ENCODE measurements at regions not wholly inside any gene's neighbourhood (a gene's known extent, or its start where the extent isn't known, plus 50 kb on each side); places are given as distances from the start of the nearest gene placed in this dataset.

DNA sequence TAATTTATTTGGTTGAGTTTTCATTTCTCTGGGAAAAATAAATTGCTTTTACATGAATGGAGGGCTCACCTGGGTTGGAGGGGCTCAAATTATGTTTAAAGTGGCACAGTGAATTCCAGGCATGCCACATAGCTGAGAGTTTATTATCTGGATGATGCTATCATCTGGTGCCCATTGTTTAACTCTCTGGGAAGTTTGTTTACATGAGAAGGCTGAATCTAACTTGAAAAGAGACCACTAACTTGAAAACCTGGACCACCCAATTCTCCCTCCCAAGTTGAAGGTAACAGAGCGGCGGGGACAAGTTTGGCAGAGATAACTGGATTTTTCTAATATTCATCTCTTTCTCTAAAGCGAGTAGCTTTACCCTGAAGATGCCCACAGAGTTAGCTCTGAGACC, 321.5 kb upstream of the GHITM start:
- Histone ChIP-seq H3K27me3 (ENCODE audit: control insufficient read depth in 2 of 2, insufficient read depth in 2 of 2, low read length in 2 of 2) (no peaks in the 10 kb centered on the region), H3K27ac (ENCODE audit: insufficient read depth, low read depth, low read length) (no peak overlapping the region), H3K9me1 (replicated peaks; ENCODE audit: control insufficient read depth, extremely low read depth, insufficient read depth, low read length) (no peaks in the 10 kb centered on the region), H3K9me3 (replicated peaks; ENCODE audit: control insufficient read depth, insufficient read depth, low read length) (no peaks in the 10 kb centered on the region), H3K9ac (replicated peaks; ENCODE audit: extremely low read depth, insufficient read depth, low read length) (no peak overlapping the region), H3K4me1 (ENCODE audit: control insufficient read depth, extremely low read depth, insufficient read depth, low read length) (no peaks in the 10 kb centered on the region), H3K4me3 (replicated peaks in 1 of 3; ENCODE audit: insufficient read depth in 1 of 3, low read depth in 1 of 3, low read length in 3 of 3) (no peak overlapping the region), H3K4me2 (ENCODE audit: insufficient read depth, low read length) (no peak overlapping the region), H3K79me2 (ENCODE audit: control insufficient read depth, insufficient read depth, low read length) (no peaks in the 10 kb centered on the region), H2AFZ (ENCODE audit: low read depth, low read length) (no peak overlapping the region), H3K36me3 (ENCODE audit: control insufficient read depth in 2 of 2, extremely low read depth in 1 of 2, insufficient read depth in 2 of 2, low read length in 2 of 2) (no peaks in the 10 kb centered on the region), H4K20me1 (replicated peaks; ENCODE audit: control insufficient read depth, extremely low read depth, insufficient read depth, low read length) (no peaks in the 10 kb centered on the region)
- intact Hi-C loops (cut with micrococcal nuclease) (no loop called here), dilution Hi-C loops (cut with MboI; ENCODE audit: extremely low pct_ligation_motif_present, low sequenced_read_pairs) (no loop called here)
- DNase-seq (ENCODE audit: low read depth, low spot score) (no peak), FAIRE-seq (no peak)
- ChIA-PET CTCF (interaction anchor here (1.8 kb wide), 1 partner anchor 54 kb away, joined by 6 read pairs; no protein-coding TSS in a partner anchor), POLR2A (no interaction called here)
- no TSS peak for BruUV-seq (replicated peaks)
- no peak for TF ChIP-seq JUN (IDR thresholded peaks at IDR 0.05; ENCODE audit: borderline replicate concordance, insufficient read depth, insufficient read length, low read depth)
- no peak for TF ChIP-seq GATA2 (IDR thresholded peaks at IDR 0.05; ENCODE audit: insufficient read depth, insufficient read length, low read depth, low read length)
- TF ChIP-seq MYC (IDR thresholded peaks at IDR 0.05; ENCODE audit: low read depth, low read length): no peak
- TF ChIP-seq, protein P1, sequence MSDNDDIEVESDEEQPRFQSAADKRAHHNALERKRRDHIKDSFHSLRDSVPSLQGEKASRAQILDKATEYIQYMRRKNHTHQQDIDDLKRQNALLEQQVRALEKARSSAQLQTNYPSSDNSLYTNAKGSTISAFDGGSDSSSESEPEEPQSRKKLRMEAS (IDR thresholded peaks at IDR 0.05; ENCODE audit: insufficient read depth, insufficient read length): no peak
- no peak for TF ChIP-seq EZH2 (IDR thresholded peaks at IDR 0.05; ENCODE audit: borderline replicate concordance, low read depth, low read length, severe bottlenecking)
- no peak for TF ChIP-seq FOS (IDR thresholded peaks at IDR 0.05; ENCODE audit: borderline replicate concordance, insufficient read depth, low read length)
- no peak for TF ChIP-seq CTCF (IDR thresholded peaks at IDR 0.05; ENCODE audit: extremely low read depth in 1 of 2, insufficient read depth in 1 of 2, low read depth in 1 of 2, low read length in 2 of 2)
- TF ChIP-seq POLR2A (IDR thresholded peaks at IDR 0.05; ENCODE audit: low read depth, low read length): no peak
- no peak for TF ChIP-seq POLR2AphosphoS5 (IDR thresholded peaks at IDR 0.05; ENCODE audit: insufficient read depth, low read depth, low read length)

Measured in endothelial cell of umbilical vein (primary cell).